Psoas muscle (tissue), 7 donors: ENCODE measurements at regions not wholly inside any gene's neighbourhood (a gene's known extent, or its start where the extent isn't known, plus 50 kb on each side); places are given as distances from the start of the nearest gene placed in this dataset.

Experiments
- ATAC-seq, 4 donors: fragments of 200-7000 bp; cut with Tn5 transposase; one replicate each; pipeline ENCODE4 v1.9.1; 2020; ENCODE audit warnings: moderate library complexity in 3 of 4, mild to moderate bottlenecking in 2 of 4
- DNase-seq, 2 donors: peaks; one replicate each; pipeline ENCODE4 v3.0.0-alpha.2; 2020
- H3K27ac ChIP-seq: fragments of 200-600 bp; one replicate; pipeline ENCODE4 v1.8.0; 2022
- H3K27me3 ChIP-seq, 3 donors: fragments of 200-600 bp in 1 of 3; one replicate each; pipeline versions ENCODE4 v1.6.1 to v1.8.0; 2013 to 2022; ENCODE audit warnings: low read length in 2 of 3, mild to moderate bottlenecking in 2 of 3, moderate library complexity in 1 of 3; ENCODE audit not compliant: insufficient read depth in 3 of 3
- H3K36me3 ChIP-seq, 2 donors: fragments of 200-600 bp in 1 of 2; one replicate each; pipeline versions ENCODE4 v1.6.1 to v1.8.0; 2013 to 2022; ENCODE audit warnings: low read depth in 1 of 2, mild to moderate bottlenecking in 1 of 2, moderate library complexity in 1 of 2; ENCODE audit not compliant: insufficient read depth in 1 of 2
- H3K4me1 ChIP-seq: fragments of 200-600 bp; one replicate; pipeline ENCODE4 v1.8.0; 2022
- H3K4me3 ChIP-seq: fragments of 200-600 bp; one replicate; pipeline ENCODE4 v1.8.0; 2022; ENCODE audit warnings: mild to moderate bottlenecking
- H3K9me3 ChIP-seq: fragments of 200-600 bp; one replicate; pipeline ENCODE4 v1.8.0; 2022
- CTCF ChIP-seq: fragments of 200-600 bp; IDR thresholded peaks from one replicate; pipeline ENCODE4 v1.8.0; 2022; ENCODE audit warnings: antibody characterized with exemption
- WGBS, 3 donors: extraction: QIAGEN DNeasy Blood & Tissue Kit; methylation state at CpG; one replicate each; pipeline versions ENCODE4 v1.1.6 to v1.1.7; 2013; 5-methylcytosine and 5-hydroxymethylcytosine counted together
- intact Hi-C, 2 donors: fragments of 100-400 bp; cut with DNase I; formaldehyde crosslinking; loops; one replicate each; pipeline versions ENCODE4 v1.11.0 to v1.14.2; 2022
- donor health status: healthy with polysubstance abuse.
- donor health status: DM: no; HTN: no; CAD: no; lungs with moderate emphysema.
- donor health status: Bipolar disorder and iron deficiency.
- donor health status: healthy.
- donor health status: DM: yes; HTN: yes; CAD: no.
- donor health status: DM: no; HTN: no; CAD: no.
- donor health status: DM: yes; HTN: yes; CAD: no.

DNA sequence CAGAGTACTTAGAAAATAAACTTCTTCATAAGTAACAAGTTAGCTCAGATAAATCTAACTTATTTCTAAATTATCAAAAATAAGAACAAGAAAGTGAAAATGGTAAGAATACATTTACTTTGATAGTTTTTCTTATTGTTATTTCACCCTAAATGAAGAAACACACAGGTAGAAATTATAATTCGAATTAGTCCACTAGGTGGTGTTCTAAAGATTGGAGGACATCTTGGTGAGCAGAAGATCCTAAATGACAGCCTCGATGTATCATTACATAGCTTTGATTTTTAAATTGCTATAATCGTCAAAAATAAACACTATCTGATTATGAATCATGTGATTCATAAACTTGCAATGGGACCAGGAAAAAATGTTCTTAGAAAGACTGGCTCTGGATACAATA, 280.8 kb upstream of the UBE2E2 start:
- WGBS, 3 donors: 55 to 60% (median 56%) methylated on average over 3 of the region's 3 CpGs
- no peaks in the 10 kb centered on the region for H3K9me3 ChIP-seq
- H3K27me3 ChIP-seq: no peaks in the 10 kb centered on the region
- ATAC-seq (no peak), DNase-seq (no peak)
- TF ChIP-seq CTCF: peak; percentile 40
- no peak overlapping the region for H3K4me3 ChIP-seq
- intact Hi-C loops: loop anchor here in 1 of 2 donors (5.0 kb wide), 1 partner anchor 40 kb away; no protein-coding TSS in a partner anchor
- no peaks in the 10 kb centered on the region for H3K36me3 ChIP-seq
- H3K27ac ChIP-seq: no peak overlapping the region
- peaks cover 3% of the 10 kb centered on the region for H3K4me1 ChIP-seq

DNA sequence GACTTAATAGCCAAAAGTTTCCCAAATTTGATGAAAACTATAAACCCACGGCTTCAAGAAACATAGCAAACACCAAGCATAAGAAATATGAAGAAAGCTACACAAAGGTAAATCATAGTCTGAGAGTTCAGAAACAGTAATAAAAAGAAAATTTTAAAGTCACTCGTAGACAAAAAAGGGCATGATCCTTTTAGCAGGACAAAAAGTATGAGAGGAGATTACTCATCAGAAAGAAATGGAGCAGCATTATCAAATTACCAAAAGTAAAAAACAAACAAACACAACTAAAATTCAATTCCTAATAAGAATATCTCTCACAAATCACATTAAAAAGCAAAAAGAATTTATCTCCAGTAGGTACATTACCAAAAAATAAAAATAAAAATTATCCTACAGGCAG, 279.4 kb upstream of the UBE2E2 start:
- DNase-seq: no peak
- intact Hi-C loops: loop anchor here in 1 of 2 donors (5.0 kb wide), 1 partner anchor 39 kb away; no protein-coding TSS in a partner anchor
- Histone ChIP-seq H3K27ac (no peak overlapping the region), H3K4me1 (peaks cover 8% of the 10 kb centered on the region), H3K27me3 (no peaks in the 10 kb centered on the region), H3K9me3 (no peaks in the 10 kb centered on the region), H3K36me3 (no peaks in the 10 kb centered on the region), H3K4me3 (no peak overlapping the region)
- ATAC-seq: no peak
- WGBS, 3 donors: 49 to 61% (median 59%) methylated on average over 2 of the region's 2 CpGs
- no peak for TF ChIP-seq CTCF

- Histone ChIP-seq H3K27me3 (no peaks in the 10 kb centered on the region), H3K36me3 (no peaks in the 10 kb centered on the region), H3K27ac (peak overlapping the region; percentile 30), H3K9me3 (no peaks in the 10 kb centered on the region), H3K4me3 (no peak overlapping the region), H3K4me1 (peaks cover 11% of the 10 kb centered on the region)
- no peak for ATAC-seq
- no peak for DNase-seq
- intact Hi-C loops: no loop called here
- whole genome bisulfite sequencing, 3 donors: 36 to 44% (median 43%) methylated on average over 8 of the region's 8 CpGs
- TF ChIP-seq CTCF: no peak
These were observed 274.7 kb upstream of the UBE2E2 start for GRCh38 chr3:22928216-22929110.

DNA sequence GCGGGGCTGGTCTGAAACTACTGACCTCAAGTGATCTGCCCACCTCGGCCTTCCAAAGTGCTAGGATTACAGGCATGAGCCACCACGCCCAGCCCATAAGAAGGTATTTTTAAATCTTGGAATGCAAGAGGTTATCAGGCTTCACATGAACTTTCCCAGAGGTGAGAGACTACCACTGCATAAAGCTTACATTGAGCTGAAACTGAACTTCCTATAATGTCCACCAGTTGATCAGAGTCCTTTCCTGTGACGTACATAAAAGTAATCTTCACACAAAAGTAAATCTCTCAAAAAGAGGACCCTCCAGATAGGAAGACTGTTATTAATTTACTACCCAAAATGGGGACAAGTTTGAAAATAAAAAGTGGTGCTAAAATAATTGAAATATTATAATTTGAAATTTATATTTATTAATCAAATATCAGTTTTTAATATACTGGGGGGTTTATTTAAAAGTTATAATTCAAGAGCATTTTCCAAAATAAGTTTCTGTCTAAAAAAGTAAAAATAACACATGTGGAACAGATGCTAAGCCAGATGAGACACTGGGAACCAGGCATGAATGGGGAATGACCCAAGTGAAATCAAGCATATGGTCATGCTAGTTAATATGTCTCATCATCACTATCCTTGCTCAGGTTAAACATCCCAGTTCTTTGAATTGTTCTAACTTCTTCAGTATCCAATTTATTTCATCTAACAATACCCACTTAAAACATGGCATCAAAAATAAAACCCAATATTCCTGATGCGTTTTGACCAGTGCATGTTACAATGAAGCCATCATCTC, 269.9 kb upstream of the UBE2E2 start:
- no peak overlapping the region for H3K4me3 ChIP-seq
- H3K27ac ChIP-seq: no peak overlapping the region
- no peaks in the 10 kb centered on the region for H3K36me3 ChIP-seq
- H3K27me3 ChIP-seq: no peaks in the 10 kb centered on the region
- 39 to 54% (median 41%) methylated on average over 5 of the region's 5 CpGs for WGBS, 3 donors
- intact Hi-C loops: no loop called here
- no peak for TF ChIP-seq CTCF
- peaks cover 16% of the 10 kb centered on the region for H3K4me1 ChIP-seq
- ATAC-seq (no peak), DNase-seq (no peak)
- H3K9me3 ChIP-seq: no peaks in the 10 kb centered on the region
